ENCODE measurements at regions not wholly inside any gene's neighbourhood (a gene's known extent, or its start where the extent isn't known, plus 50 kb on each side); places are given as distances from the start of the nearest gene placed in this dataset.

- H3K4me2 ChIP-seq, result no peak overlapping the region
- no peak overlapping the region for H3K9ac ChIP-seq
- 53% methylated on average over 9 of the region's 9 CpGs for WGBS (ENCODE audit: low lambda C conversion rate)
- POLR2A ChIA-PET, result no interaction called here
- TF ChIP-seq TAF1 (IDR thresholded peaks at IDR 0.05; ENCODE audit: borderline replicate concordance, low read depth, low read length) (no peak), TCF12 (IDR thresholded peaks at IDR 0.05) (no peak), FOXJ3 (CRISPR knock-in tag; IDR thresholded peaks at IDR 0.05) (no peak), NFIC (IDR thresholded peaks at IDR 0.05; ENCODE audit: borderline replicate concordance) (no peak)
- H3K4me1 ChIP-seq (ENCODE audit: control insufficient read depth in 1 of 2, insufficient read depth in 2 of 2, low read depth in 1 of 2, low read length in 1 of 2), result peaks cover 0 to 21% of the 10 kb centered on the region in 2 experiments; a peak in 1 of 4 replicates
- H3K9me2 ChIP-seq, result no peaks in the 10 kb centered on the region
- DNase-seq, result no peak
- CTCF ChIA-PET, result interaction anchor here (0.7 to 1.2 kb wide), 3 partner anchors 16 to 584 kb away, joined by 3 read pairs; no protein-coding TSS in a partner anchor
- H3K79me2 ChIP-seq (ENCODE audit: insufficient read depth), result no peaks in the 10 kb centered on the region
- H2AFZ ChIP-seq (ENCODE audit: low read depth), result no peak overlapping the region
- no peaks in the 10 kb centered on the region for H3K9me3 ChIP-seq
- H4K20me1 ChIP-seq (ENCODE audit: insufficient read depth), result no peaks in the 10 kb centered on the region
- H3F3A ChIP-seq (replicated peaks; ENCODE audit: insufficient read depth), result no peaks in the 10 kb centered on the region
- no peak overlapping the region for H3K4me3 ChIP-seq (ENCODE audit: low read depth in 2 of 2, low read length in 1 of 2)
- no peaks in the 10 kb centered on the region for H3K36me3 ChIP-seq (replicated peaks in 1 of 2; ENCODE audit: control insufficient read depth in 1 of 2, insufficient read depth in 2 of 2, low read length in 1 of 2)
- no peak overlapping the region for H3K27ac ChIP-seq (ENCODE audit: low read depth in 2 of 2, low read length in 1 of 2)
- no peaks in the 10 kb centered on the region for H3K27me3 ChIP-seq (ENCODE audit: insufficient read depth)
Measured at GRCh38 chr10:78549140-78549935, 515.7 kb downstream of the RPS24 start.

- Histone ChIP-seq H3K9me2 (no peaks in the 10 kb centered on the region), H3K4me1 (ENCODE audit: control insufficient read depth in 1 of 2, insufficient read depth in 2 of 2, low read depth in 1 of 2, low read length in 1 of 2) (peaks cover 0 to 20% of the 10 kb centered on the region in 2 experiments; a peak in 1 of 4 replicates), H2AFZ (ENCODE audit: low read depth) (no peak overlapping the region), H3K36me3 (replicated peaks in 1 of 2; ENCODE audit: control insufficient read depth in 1 of 2, insufficient read depth in 2 of 2, low read length in 1 of 2) (no peaks in the 10 kb centered on the region), H3K9ac (no peak overlapping the region), H3K4me3 (ENCODE audit: low read depth in 2 of 2, low read length in 1 of 2) (no peak overlapping the region), H3F3A (replicated peaks; ENCODE audit: insufficient read depth) (no peaks in the 10 kb centered on the region), H3K9me3 (no peaks in the 10 kb centered on the region), H4K20me1 (ENCODE audit: insufficient read depth) (no peaks in the 10 kb centered on the region), H3K4me2 (no peak overlapping the region), H3K79me2 (ENCODE audit: insufficient read depth) (no peaks in the 10 kb centered on the region), H3K27ac (ENCODE audit: low read depth in 2 of 2, low read length in 1 of 2) (no peak overlapping the region), H3K27me3 (ENCODE audit: insufficient read depth) (no peaks in the 10 kb centered on the region)
- POLR2A ChIA-PET, result no interaction called here
- TF ChIP-seq RAD21 (IDR thresholded peaks at IDR 0.05; ENCODE audit: low read length) (no peak), FOXJ3 (CRISPR knock-in tag; IDR thresholded peaks at IDR 0.05) (no peak), GATA2 (CRISPR knock-in tag; IDR thresholded peaks at IDR 0.05) (no peak), POLR2AphosphoS5 (IDR thresholded peaks at IDR 0.05; ENCODE audit: low read depth, low read length) (no peak), FOSL2 (IDR thresholded peaks at IDR 0.05; ENCODE audit: borderline replicate concordance, low read depth) (no peak), CHD2 (IDR thresholded peaks at IDR 0.05; ENCODE audit: low read length, partially characterized antibody) (no peak), SMC3 (IDR thresholded peaks at IDR 0.05; ENCODE audit: low read depth, low read length) (no peak), RFX5 (IDR thresholded peaks at IDR 0.05; ENCODE audit: low read length) (no peak), RCOR1 (IDR thresholded peaks at IDR 0.05; ENCODE audit: low read length) (no peak), YY1 (IDR thresholded peaks at IDR 0.05; ENCODE audit: low read depth) (no peak), RXRA (IDR thresholded peaks at IDR 0.05; ENCODE audit: borderline replicate concordance, low read depth) (no peak), NRF1 (IDR thresholded peaks at IDR 0.05; ENCODE audit: low read depth, low read length) (no peak), TCF12 (IDR thresholded peaks at IDR 0.05) (no peak), JUND (IDR thresholded peaks at IDR 0.05) (no peak), MXI1 (IDR thresholded peaks at IDR 0.05; ENCODE audit: low read depth, low read length) (no peak), SIN3A (IDR thresholded peaks at IDR 0.05; ENCODE audit: borderline replicate concordance, low read depth, low read length) (no peak), TAF1 (IDR thresholded peaks at IDR 0.05; ENCODE audit: borderline replicate concordance, low read depth, low read length) (no peak), EP300 (IDR thresholded peaks at IDR 0.05; ENCODE audit: borderline replicate concordance in 1 of 2, low read depth in 1 of 2, low read length in 1 of 2) (no peak), EZH2phosphoT487 (IDR thresholded peaks at IDR 0.05; ENCODE audit: borderline replicate concordance, low read depth) (no peak)
- WGBS (ENCODE audit: low lambda C conversion rate), result 61% methylated on average over 3 of the region's 4 CpGs
- DNase-seq, result no peak
- CTCF ChIA-PET, result interaction anchor here (0.9 to 1.2 kb wide), 2 partner anchors 15 to 195 kb away, joined by 3 read pairs; no protein-coding TSS in a partner anchor
Measured at GRCh38 chr10:78550090-78550489, 516.4 kb downstream of the RPS24 start.
